ENCODE measurements at regions not wholly inside any gene's neighbourhood (a gene's known extent, or its start where the extent isn't known, plus 50 kb on each side); places are given as distances from the start of the nearest gene placed in this dataset.

- Histone ChIP-seq H3K4me1 (ENCODE audit: control insufficient read depth in 1 of 2, insufficient read depth in 1 of 2, low read depth in 1 of 2, low read length in 1 of 2) (peaks cover 54 to 66% of the 10 kb centered on the region in 2 experiments), H3K9me3 (no peaks in the 10 kb centered on the region), H3K36me3 (no peaks in the 10 kb centered on the region), H3K27ac (peak overlapping the region; percentile 23), H3K4me3 (ENCODE audit: low read depth in 1 of 2, low read length in 1 of 2) (no peak overlapping the region), H3K27me3 (no peaks in the 10 kb centered on the region)
- TF ChIP-seq CTCF (IDR thresholded peaks at IDR 0.05): no peak
These were observed 63.1 kb downstream of the KCNRG start for GRCh38 chr13:50078231-50078894.

- Histone ChIP-seq H3K36me3 (no peaks in the 10 kb centered on the region), H3K27ac (peak overlapping the region; percentile 80), H3K27me3 (no peaks in the 10 kb centered on the region), H3K9me3 (no peaks in the 10 kb centered on the region), H3K4me3 (ENCODE audit: low read depth in 1 of 2, low read length in 1 of 2) (peak overlapping the region; percentile 12 to 84), H3K4me1 (ENCODE audit: control insufficient read depth in 1 of 2, insufficient read depth in 1 of 2, low read depth in 1 of 2, low read length in 1 of 2) (peaks cover 60 to 72% of the 10 kb centered on the region in 2 experiments)
- no peak for TF ChIP-seq CTCF (IDR thresholded peaks at IDR 0.05)
These were observed 63.8 kb downstream of the KCNRG start for GRCh38 chr13:50078895-50079654.

DNA sequence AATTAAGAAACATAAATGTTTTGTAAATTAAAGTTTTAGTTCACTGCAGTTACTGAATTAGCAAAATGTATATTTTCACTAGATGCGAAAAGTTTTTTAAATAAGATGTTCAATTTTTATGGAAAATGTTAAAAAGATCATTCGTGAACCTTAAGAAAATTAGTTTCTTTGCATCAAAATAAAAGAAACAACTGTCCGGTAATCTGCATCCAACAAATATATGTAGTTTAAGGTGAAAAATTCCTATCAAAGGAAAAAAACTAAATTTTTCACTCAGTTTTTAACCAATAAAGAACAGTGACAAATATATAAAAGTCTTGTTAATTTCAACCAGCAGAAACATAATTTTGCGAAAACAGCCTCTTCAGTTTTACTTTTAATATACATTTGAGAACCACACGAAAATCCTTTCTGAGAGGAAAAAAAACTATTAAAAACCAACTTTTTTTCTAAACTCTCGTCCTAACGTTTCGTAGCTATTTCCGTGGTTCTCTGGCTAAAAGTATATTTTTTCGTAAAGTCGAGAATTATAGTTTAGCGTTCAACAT, 64.5 kb downstream of the KCNRG start:
- Histone ChIP-seq H3K27ac (peak overlapping the region; percentile 80), H3K36me3 (no peaks in the 10 kb centered on the region), H3K27me3 (no peaks in the 10 kb centered on the region), H3K4me1 (ENCODE audit: control insufficient read depth in 1 of 2, insufficient read depth in 1 of 2, low read depth in 1 of 2, low read length in 1 of 2) (peaks cover 63 to 72% of the 10 kb centered on the region in 2 experiments), H3K4me3 (ENCODE audit: low read depth in 1 of 2, low read length in 1 of 2) (peak overlapping the region; percentile 80 to 84), H3K9me3 (no peaks in the 10 kb centered on the region)
- TF ChIP-seq CTCF (IDR thresholded peaks at IDR 0.05): no peak

DNA sequence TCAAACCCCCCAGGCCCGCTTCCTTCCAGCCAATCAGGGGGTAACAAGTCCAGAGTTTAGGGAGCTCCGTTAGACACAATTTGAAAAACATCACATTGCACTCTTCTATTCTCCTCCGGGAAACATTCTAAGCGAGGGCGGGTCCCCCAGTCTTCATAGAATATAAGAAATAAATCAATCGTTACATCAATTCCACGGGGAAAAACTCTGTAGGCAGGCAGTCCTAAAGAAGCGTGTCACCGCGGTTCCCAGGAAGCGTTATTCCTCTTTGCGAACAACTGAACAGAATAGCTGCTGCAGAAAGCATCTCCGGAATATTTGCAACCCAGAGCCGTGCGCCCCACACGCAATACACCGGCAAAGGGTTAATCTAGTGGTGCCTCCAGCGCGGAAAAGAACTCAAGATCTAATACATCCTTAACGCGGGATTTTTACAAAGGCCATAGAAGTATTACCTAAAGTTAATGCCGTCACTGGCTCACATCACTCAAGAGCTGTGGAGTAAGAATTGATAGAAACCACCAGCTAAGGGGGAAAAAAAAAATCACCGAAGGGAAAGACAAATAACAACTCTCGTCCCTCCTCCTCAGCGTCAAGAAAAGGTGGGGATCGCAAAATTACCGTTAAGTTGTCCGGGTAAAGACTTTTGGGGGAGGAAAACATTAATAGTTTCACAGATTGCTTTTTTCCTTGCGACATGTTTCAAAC, 65.1 kb downstream of the KCNRG start:
- Histone ChIP-seq H3K27me3 (no peaks in the 10 kb centered on the region), H3K36me3 (no peaks in the 10 kb centered on the region), H3K27ac (peak overlapping the region; percentile 80), H3K4me1 (ENCODE audit: control insufficient read depth in 1 of 2, insufficient read depth in 1 of 2, low read depth in 1 of 2, low read length in 1 of 2) (peaks cover 69 to 78% of the 10 kb centered on the region in 2 experiments), H3K4me3 (ENCODE audit: low read depth in 1 of 2, low read length in 1 of 2) (peak overlapping the region; percentile 80 to 84), H3K9me3 (no peaks in the 10 kb centered on the region)
- no peak for TF ChIP-seq CTCF (IDR thresholded peaks at IDR 0.05)

GRCh38 chr13:50080911-50081678, 65.9 kb downstream of the KCNRG start:
- Histone ChIP-seq H3K4me1 (ENCODE audit: control insufficient read depth in 1 of 2, insufficient read depth in 1 of 2, low read depth in 1 of 2, low read length in 1 of 2) (peaks cover 69 to 75% of the 10 kb centered on the region in 2 experiments), H3K4me3 (ENCODE audit: low read depth in 1 of 2, low read length in 1 of 2) (peak overlapping the region; percentile 80 to 84), H3K36me3 (no peaks in the 10 kb centered on the region), H3K27me3 (no peaks in the 10 kb centered on the region), H3K9me3 (no peaks in the 10 kb centered on the region), H3K27ac (peak overlapping the region; percentile 80)
- no peak for TF ChIP-seq CTCF (IDR thresholded peaks at IDR 0.05)
